Panc1 (cell line): ENCODE measurements at regions not wholly inside any gene's neighbourhood (a gene's known extent, or its start where the extent isn't known, plus 50 kb on each side); places are given as distances from the start of the nearest gene placed in this dataset.

Experiments used
- ATAC-seq: fragments of 200-7000 bp; cut with Tn5 transposase; 2 replicates; pipeline ENCODE4 v1.9.1; 2020; ENCODE audit warnings: mild to moderate bottlenecking, moderate library complexity
- BruUV-seq: library from RNA; stranded (reverse); fragments of 400-500 nt; replicated peaks from 2 replicates; lab custom pipeline; 2021; lab: Mats Ljungman, UMichigan
- CTCF ChIA-PET: fragments of 300-600 bp; sonication (Branson Sonifier 250); formaldehyde crosslinking; loops from one replicate; lab custom pipeline; 2022; ENCODE audit warnings: antibody characterized with exemption; lab: Charles Lee
- POLR2A ChIA-PET: fragments of 300-600 bp; sonication (Branson Sonifier 250); formaldehyde crosslinking; loops from one replicate; lab custom pipeline; 2022; ENCODE audit warnings: antibody characterized with exemption; lab: Charles Lee
- DNase-seq: peaks from one replicate; pipeline ENCODE4 v3.0.0-alpha.2; 2010; ENCODE audit warnings: low read depth, low spot score
- H3K27ac ChIP-seq: 2 replicates; pipeline ENCODE4 v1.5.1; 2011; ENCODE audit warnings: mild to moderate bottlenecking, low read length, inconsistent platforms
- H3K27me3 ChIP-seq: fragments of 200-500 bp; sonication (Bioruptor generic); 2 replicates; pipeline ENCODE4 v1.6.0; 2014; ENCODE audit warnings: low read length, inconsistent platforms; ENCODE audit not compliant: control insufficient read depth, insufficient read depth
- H3K36me3 ChIP-seq: fragments of 200-500 bp; sonication (Bioruptor generic); 2 replicates; pipeline ENCODE4 v1.5.1; 2014; ENCODE audit warnings: inconsistent platforms, mild to moderate bottlenecking, low read length, moderate library complexity; ENCODE audit not compliant: control insufficient read depth, insufficient read depth
- H3K4me1 ChIP-seq: 2 replicates; pipeline ENCODE4 v1.5.1; 2011; ENCODE audit warnings: inconsistent platforms, mild to moderate bottlenecking, low read length, moderate library complexity; ENCODE audit not compliant: control insufficient read depth, insufficient read depth
- H3K4me3 ChIP-seq, 2 experiments: 2 replicates each; pipeline ENCODE4 v1.5.1; 2011 to 2012; ENCODE audit warnings: low read depth in 2 of 2, low read length in 2 of 2, mild to moderate bottlenecking in 2 of 2, inconsistent platforms in 1 of 2, moderate library complexity in 1 of 2
- H3K9me3 ChIP-seq: fragments of 200-500 bp; sonication (Bioruptor generic); 2 replicates; pipeline ENCODE4 v1.5.1; 2014; ENCODE audit warnings: low read depth, mild to moderate bottlenecking, inconsistent platforms, low read length, moderate library complexity; ENCODE audit not compliant: control insufficient read depth, insufficient read depth
- CTCF ChIP-seq: fragments of 450-650 bp; IDR thresholded peaks from 2 replicates; pipeline ENCODE4 v1.5.1; 2017; ENCODE audit warnings: mild to moderate bottlenecking
- POLR2AphosphoS5 ChIP-seq: IDR thresholded peaks from 2 replicates; pipeline ENCODE4 v1.6.1; 2012; ENCODE audit warnings: mild to moderate bottlenecking, low read depth, low read length, moderate library complexity
- REST ChIP-seq, 2 experiments: IDR thresholded peaks; 2 replicates each; pipeline ENCODE4 v1.6.1; 2011 to 2012; ENCODE audit warnings: low read depth in 2 of 2, control low read depth in 1 of 2, low read length in 1 of 2, mild to moderate bottlenecking in 1 of 2, moderate library complexity in 1 of 2; ENCODE audit not compliant: insufficient read depth in 1 of 2
- SIN3A ChIP-seq: IDR thresholded peaks from 2 replicates; pipeline ENCODE4 v1.6.1; 2012; ENCODE audit warnings: low read depth, mild to moderate bottlenecking, low read length, moderate library complexity, borderline replicate concordance; ENCODE audit not compliant: insufficient read depth
- TCF7L2 ChIP-seq: IDR thresholded peaks from 2 replicates; pipeline ENCODE4 v1.6.1; 2011; ENCODE audit warnings: mild to moderate bottlenecking, low read depth, low read length, inconsistent platforms
- in situ Hi-C: cut with HindIII; loops from 2 replicates; pipeline ENCODE4 v1.10.0; 2016; ENCODE audit warnings: low sequenced_read_pairs, low pct_unique_long_range_greater_than_20kb
- intact Hi-C: fragments of 100-400 bp; cut with micrococcal nuclease; formaldehyde crosslinking; loops from one replicate; pipeline ENCODE4 v1.10.0; 2022; ENCODE audit not compliant: unreplicated experiment

GRCh38 chr1:99369154-99369553 lies 104.9 kb downstream of the PLPPR4 start:
- no peak overlapping the region for H3K27ac ChIP-seq
- intact Hi-C loops = no loop called here
- no peaks in the 10 kb centered on the region for H3K4me1 ChIP-seq
- no peak overlapping the region for H3K4me3 ChIP-seq
- POLR2A ChIA-PET = no interaction called here
- ATAC-seq (no peak), DNase-seq (no peak)
- in situ Hi-C loops = no loop called here
- CTCF ChIA-PET = no interaction called here
- no peaks in the 10 kb centered on the region for H3K36me3 ChIP-seq
- BruUV-seq = no TSS peak
- H3K9me3 ChIP-seq = no peaks in the 10 kb centered on the region
- no peaks in the 10 kb centered on the region for H3K27me3 ChIP-seq
- no peak for TF ChIP-seq POLR2AphosphoS5
- TF ChIP-seq TCF7L2 = no peak
- no peak for TF ChIP-seq CTCF
- no peak for TF ChIP-seq SIN3A

GRCh38 chr1:99370476-99370875 lies 106.2 kb downstream of the PLPPR4 start:
- DNase-seq (no peak), ATAC-seq (no peak)
- in situ Hi-C loops = no loop called here
- Histone ChIP-seq H3K9me3 (no peaks in the 10 kb centered on the region), H3K27me3 (no peaks in the 10 kb centered on the region), H3K36me3 (no peaks in the 10 kb centered on the region), H3K4me1 (no peaks in the 10 kb centered on the region), H3K4me3 (no peak overlapping the region), H3K27ac (no peak overlapping the region)
- CTCF ChIA-PET = no interaction called here
- POLR2A ChIA-PET = no interaction called here
- TF ChIP-seq TCF7L2 (no peak), REST (IDR thresholded peaks at IDR 0.05; ENCODE audit: insufficient read depth in 1 of 2, low read depth in 2 of 2, low read length in 1 of 2) (no peak), POLR2AphosphoS5 (no peak), CTCF (no peak), SIN3A (no peak)
- no TSS peak for BruUV-seq
- intact Hi-C loops = no loop called here

GRCh38 chr1:99371413-99371812 lies 107.1 kb downstream of the PLPPR4 start:
- Histone ChIP-seq H3K36me3 (no peaks in the 10 kb centered on the region), H3K4me3 (no peak overlapping the region), H3K27me3 (no peaks in the 10 kb centered on the region), H3K4me1 (no peaks in the 10 kb centered on the region), H3K9me3 (no peaks in the 10 kb centered on the region), H3K27ac (no peak overlapping the region)
- no peak for TF ChIP-seq REST (IDR thresholded peaks at IDR 0.05; ENCODE audit: insufficient read depth in 1 of 2, low read depth in 2 of 2, low read length in 1 of 2)
- no peak for TF ChIP-seq POLR2AphosphoS5
- TF ChIP-seq SIN3A = no peak
- TF ChIP-seq CTCF = no peak
- TF ChIP-seq TCF7L2 = no peak
- intact Hi-C loops (no loop called here), in situ Hi-C loops (no loop called here)
- no peak for DNase-seq
- no TSS peak for BruUV-seq
- CTCF ChIA-PET = no interaction called here
- ATAC-seq = no peak
- POLR2A ChIA-PET = no interaction called here
